Caco-2 (cell line): ENCODE measurements at regions not wholly inside any gene's neighbourhood (a gene's known extent, or its start where the extent isn't known, plus 50 kb on each side); places are given as distances from the start of the nearest gene placed in this dataset.

Experiments
- BruUV-seq: library from RNA; stranded (reverse); fragments of 400-500 nt; replicated peaks from 2 replicates; lab custom pipeline; 2021; lab: Mats Ljungman, UMichigan
- CTCF ChIA-PET: fragments of 300-600 bp; sonication (Branson Sonifier 250); formaldehyde crosslinking; loops from one replicate; lab custom pipeline; 2022; ENCODE audit warnings: antibody characterized with exemption; lab: Charles Lee
- POLR2A ChIA-PET: fragments of 300-600 bp; sonication (Branson Sonifier 250); formaldehyde crosslinking; loops from one replicate; lab custom pipeline; 2022; ENCODE audit warnings: antibody characterized with exemption; lab: Charles Lee
- DNase-seq, 2 experiments: peaks; one replicate each; pipeline versions ENCODE4 v3.0.0 to v3.0.0-alpha.2; 2020 to 2022
- H3K27me3 ChIP-seq: replicated peaks from 2 replicates; pipeline ENCODE4 v1.6.0; 2011; ENCODE audit warnings: low read length; ENCODE audit not compliant: control insufficient read depth, insufficient read depth
- H3K36me3 ChIP-seq: 2 replicates; pipeline ENCODE4 v1.5.1; 2011; ENCODE audit warnings: low read length; ENCODE audit not compliant: control insufficient read depth, insufficient read depth
- H3K4me1 ChIP-seq: fragments of 250-450 bp; sonication (Bioruptor Pico); 2 replicates; pipeline ENCODE4 v1.5.1; 2020; ENCODE audit warnings: mild to moderate bottlenecking
- H3K4me3 ChIP-seq: 2 replicates; pipeline ENCODE4 v1.5.1; 2011; ENCODE audit warnings: low read depth, mild to moderate bottlenecking, control low read depth, low read length
- H3K9me3 ChIP-seq: fragments of 250-450 bp; sonication (Bioruptor Pico); 2 replicates; pipeline ENCODE4 v1.5.1; 2020; ENCODE audit warnings: mild to moderate bottlenecking, moderate library complexity
- H3K27ac Mint-ChIP-seq: one replicate; pipeline ENCODE4 v1.8.0; 2022; ENCODE audit warnings: mixed read lengths; ENCODE audit not compliant: unreplicated experiment
- H3K27me3 Mint-ChIP-seq: one replicate; pipeline ENCODE4 v1.8.0; 2022; ENCODE audit warnings: mixed read lengths; ENCODE audit not compliant: insufficient read depth, unreplicated experiment
- H3K36me3 Mint-ChIP-seq: one replicate; pipeline ENCODE4 v1.8.0; 2022; ENCODE audit warnings: mild to moderate bottlenecking, mixed read lengths; ENCODE audit not compliant: insufficient read depth, unreplicated experiment
- H3K4me1 Mint-ChIP-seq: one replicate; pipeline ENCODE4 v1.8.0; 2022; ENCODE audit warnings: low read depth, mixed read lengths; ENCODE audit not compliant: unreplicated experiment
- H3K4me3 Mint-ChIP-seq: one replicate; pipeline ENCODE4 v1.8.0; 2022; ENCODE audit warnings: mild to moderate bottlenecking, moderate library complexity, mixed read lengths; ENCODE audit not compliant: unreplicated experiment
- H3K9me3 Mint-ChIP-seq: one replicate; pipeline ENCODE4 v1.8.0; 2022; ENCODE audit warnings: mixed read lengths; ENCODE audit not compliant: unreplicated experiment
- intact Hi-C: fragments of 100-400 bp; cut with micrococcal nuclease; formaldehyde crosslinking; loops from one replicate; pipeline ENCODE4 v1.10.0; 2022; ENCODE audit not compliant: unreplicated experiment
- TF ChIP-seq, protein P1 (sequence below), 2 experiments: fragments of 200-600 bp in 1 of 2; IDR thresholded peaks; 1 replicate in 1 of 2; 2 replicates in 1 of 2; pipeline versions ENCODE4 v1.5.1 to v1.8.0; 2011 to 2022; ENCODE audit warnings: antibody characterized with exemption in 1 of 2, control low read depth in 1 of 2, inconsistent platforms in 1 of 2, low read depth in 1 of 2, low read length in 1 of 2, mild to moderate bottlenecking in 1 of 2, moderate library complexity in 1 of 2; ENCODE audit not compliant: insufficient read depth in 1 of 2, severe bottlenecking in 1 of 2, unreplicated experiment in 1 of 2

DNA sequence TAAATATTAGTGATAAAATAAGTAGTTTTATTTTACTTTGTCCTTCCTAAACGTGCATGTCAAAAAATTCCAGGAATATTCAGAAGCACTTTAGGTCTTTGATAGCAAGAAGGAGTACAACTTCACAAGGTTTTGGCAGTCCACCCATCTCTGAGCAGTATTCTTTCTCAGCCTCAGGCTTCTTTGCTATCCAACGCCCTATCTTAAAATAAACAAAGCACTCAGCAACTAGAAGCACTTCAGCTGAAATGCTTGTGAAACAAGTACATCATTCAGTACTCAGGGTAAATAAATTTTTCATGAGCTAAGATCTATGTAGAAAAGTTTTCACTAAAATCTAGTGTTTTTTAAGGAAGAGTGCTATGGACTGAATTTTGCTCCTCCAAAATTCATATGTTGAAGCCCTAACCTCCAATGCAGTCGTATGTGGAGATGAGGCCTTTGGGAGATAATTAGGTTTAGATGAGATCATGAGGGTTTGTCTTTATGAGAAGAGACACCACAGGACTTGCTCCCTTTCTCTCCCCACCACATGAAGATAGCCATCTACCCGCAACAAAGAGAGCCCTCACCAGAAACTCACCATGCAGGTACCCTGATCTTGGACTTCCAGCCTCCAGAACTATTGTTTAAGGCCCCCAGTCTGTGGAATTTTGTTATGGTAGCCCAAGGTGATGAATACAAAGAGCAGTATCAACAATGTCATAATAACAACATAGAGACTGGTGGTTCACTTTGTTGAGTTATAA, 539.1 kb downstream of the TFAP2A start:
- H3K4me3 ChIP-seq: no peak overlapping the region
- Mint-ChIP-seq H3K4me1 (no peaks in the 10 kb centered on the region), H3K9me3 (peaks cover 19% of the 10 kb centered on the region), H3K4me3 (no peak overlapping the region), H3K27me3 (no peaks in the 10 kb centered on the region), H3K36me3 (no peaks in the 10 kb centered on the region), H3K27ac (no peak overlapping the region)
- intact Hi-C loops: no loop called here
- POLR2A ChIA-PET: no interaction called here
- H3K27me3 ChIP-seq: no peaks in the 10 kb centered on the region
- H3K4me1 ChIP-seq: no peaks in the 10 kb centered on the region
- TF ChIP-seq, protein P1, sequence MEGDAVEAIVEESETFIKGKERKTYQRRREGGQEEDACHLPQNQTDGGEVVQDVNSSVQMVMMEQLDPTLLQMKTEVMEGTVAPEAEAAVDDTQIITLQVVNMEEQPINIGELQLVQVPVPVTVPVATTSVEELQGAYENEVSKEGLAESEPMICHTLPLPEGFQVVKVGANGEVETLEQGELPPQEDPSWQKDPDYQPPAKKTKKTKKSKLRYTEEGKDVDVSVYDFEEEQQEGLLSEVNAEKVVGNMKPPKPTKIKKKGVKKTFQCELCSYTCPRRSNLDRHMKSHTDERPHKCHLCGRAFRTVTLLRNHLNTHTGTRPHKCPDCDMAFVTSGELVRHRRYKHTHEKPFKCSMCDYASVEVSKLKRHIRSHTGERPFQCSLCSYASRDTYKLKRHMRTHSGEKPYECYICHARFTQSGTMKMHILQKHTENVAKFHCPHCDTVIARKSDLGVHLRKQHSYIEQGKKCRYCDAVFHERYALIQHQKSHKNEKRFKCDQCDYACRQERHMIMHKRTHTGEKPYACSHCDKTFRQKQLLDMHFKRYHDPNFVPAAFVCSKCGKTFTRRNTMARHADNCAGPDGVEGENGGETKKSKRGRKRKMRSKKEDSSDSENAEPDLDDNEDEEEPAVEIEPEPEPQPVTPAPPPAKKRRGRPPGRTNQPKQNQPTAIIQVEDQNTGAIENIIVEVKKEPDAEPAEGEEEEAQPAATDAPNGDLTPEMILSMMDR (IDR thresholded peaks at IDR 0.05; ENCODE audit: insufficient read depth in 1 of 2, low read depth in 1 of 2, low read length in 1 of 2, severe bottlenecking in 1 of 2, unreplicated experiment in 1 of 2): no peak
- H3K36me3 ChIP-seq: no peaks in the 10 kb centered on the region
- DNase-seq: no peak
- no TSS peak for BruUV-seq
- peaks cover 2% of the 10 kb centered on the region; the same call in 1 of the 2 replicates for H3K9me3 ChIP-seq
- CTCF ChIA-PET: no interaction called here

DNA sequence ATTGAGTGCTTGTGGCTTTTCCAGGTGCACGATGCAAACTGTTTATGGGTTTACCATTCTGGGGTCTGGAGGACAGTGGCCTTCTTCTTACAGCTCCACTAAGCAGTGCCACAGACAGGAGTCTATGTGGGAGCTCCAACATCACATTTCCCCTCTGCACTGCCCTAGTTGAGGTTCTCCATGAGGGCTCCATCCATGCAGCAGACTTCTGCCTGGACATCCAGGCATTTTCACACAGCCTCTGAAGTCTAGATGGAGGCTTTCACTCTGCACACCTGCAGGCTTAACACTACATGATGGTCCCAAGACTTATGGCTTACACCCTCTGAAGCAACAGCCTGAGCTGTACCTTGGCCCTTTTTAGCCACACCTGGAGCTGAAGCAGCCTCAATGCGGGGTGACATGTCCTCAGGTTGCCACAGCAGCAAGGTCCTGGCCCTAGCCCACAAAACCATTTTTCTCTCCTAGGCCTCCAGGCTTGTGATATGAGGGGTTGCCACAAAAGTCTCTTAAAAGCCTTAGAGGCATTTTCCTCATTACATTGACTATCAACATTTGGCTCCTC, 552.2 kb downstream of the TFAP2A start:
- TF ChIP-seq, protein P1 (IDR thresholded peaks at IDR 0.05; ENCODE audit: insufficient read depth in 1 of 2, low read depth in 1 of 2, low read length in 1 of 2, severe bottlenecking in 1 of 2, unreplicated experiment in 1 of 2): no peak
- intact Hi-C loops: no loop called here
- no TSS peak for BruUV-seq
- H3K27me3 Mint-ChIP-seq: peaks cover 2% of the 10 kb centered on the region
- no peak overlapping the region for H3K4me3 ChIP-seq
- POLR2A ChIA-PET: no interaction called here
- H3K9me3 ChIP-seq: peaks cover 9% of the 10 kb centered on the region; the same call in 1 of the 2 replicates
- H3K4me3 Mint-ChIP-seq: no peak overlapping the region
- DNase-seq: peak in 1 of 2 experiments; percentile 2
- no peaks in the 10 kb centered on the region for H3K27me3 ChIP-seq
- H3K4me1 Mint-ChIP-seq: no peaks in the 10 kb centered on the region
- H3K36me3 ChIP-seq: no peaks in the 10 kb centered on the region
- H3K36me3 Mint-ChIP-seq: no peaks in the 10 kb centered on the region
- CTCF ChIA-PET: no interaction called here
- no peak overlapping the region for H3K27ac Mint-ChIP-seq
- H3K4me1 ChIP-seq: no peaks in the 10 kb centered on the region
- H3K9me3 Mint-ChIP-seq: peaks cover 52% of the 10 kb centered on the region

DNA sequence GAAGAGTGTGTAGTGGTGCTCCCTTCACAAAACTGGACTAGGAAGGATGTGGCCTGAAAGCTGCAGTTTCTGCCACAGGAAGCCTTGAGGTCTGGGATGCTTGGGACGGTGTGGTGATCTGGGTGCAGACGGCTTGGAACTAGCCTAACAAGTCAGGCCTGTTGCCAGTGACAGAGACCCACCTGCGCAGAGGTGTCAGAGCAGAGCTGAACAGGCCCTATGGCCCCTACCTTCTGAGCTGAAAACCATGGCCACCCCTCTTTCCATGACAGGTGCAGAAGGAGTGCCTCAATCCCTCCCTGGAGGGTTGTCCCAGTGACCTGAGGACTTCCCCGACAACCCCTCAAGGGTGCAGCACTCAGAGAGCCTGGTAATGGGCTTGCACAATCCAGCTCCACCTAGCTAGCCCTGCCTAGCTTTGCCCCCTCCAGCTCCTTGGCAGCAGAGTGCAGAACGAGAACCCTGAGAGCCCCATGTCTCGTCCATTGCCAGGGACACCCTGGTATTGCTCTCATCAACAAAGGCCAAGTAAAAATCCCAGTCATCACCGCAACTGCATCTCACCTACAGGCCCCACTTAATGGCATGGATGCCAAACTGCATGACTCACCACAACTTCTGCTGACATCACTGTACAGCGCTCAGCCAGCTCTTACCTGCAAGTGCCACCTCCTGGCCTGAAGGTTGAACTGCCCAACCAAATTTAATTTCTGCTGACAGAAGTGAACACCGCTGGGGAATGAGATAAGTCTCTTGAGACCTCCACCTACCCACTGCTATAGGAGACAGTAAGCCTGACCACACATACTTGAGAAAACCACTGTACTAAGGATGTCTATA, 563.1 kb downstream of the TFAP2A start:
- intact Hi-C loops: loop anchor here (2.0 to 5.0 kb wide), 2 partner anchors 309 to 601 kb away; no protein-coding TSS in a partner anchor

More for the DNA sequence above, 563.1 kb downstream of the TFAP2A start:
- H3K27ac Mint-ChIP-seq: no peak overlapping the region
- peaks cover 40% of the 10 kb centered on the region for H3K9me3 Mint-ChIP-seq
- H3K36me3 ChIP-seq: no peaks in the 10 kb centered on the region
- no peak overlapping the region for H3K4me3 Mint-ChIP-seq
- H3K9me3 ChIP-seq: peaks cover 17% of the 10 kb centered on the region
- POLR2A ChIA-PET: no interaction called here
- no peaks in the 10 kb centered on the region for H3K27me3 Mint-ChIP-seq
- CTCF ChIA-PET: no interaction called here
- H3K27me3 ChIP-seq: no peaks in the 10 kb centered on the region
- no peaks in the 10 kb centered on the region for H3K36me3 Mint-ChIP-seq
- H3K4me1 Mint-ChIP-seq: no peaks in the 10 kb centered on the region
- peak; percentile 36 to 39 for DNase-seq
- TF ChIP-seq, protein P1 (IDR thresholded peaks at IDR 0.05; ENCODE audit: insufficient read depth in 1 of 2, low read depth in 1 of 2, low read length in 1 of 2, severe bottlenecking in 1 of 2, unreplicated experiment in 1 of 2): no peak
- no peak overlapping the region for H3K4me3 ChIP-seq
- H3K4me1 ChIP-seq: no peaks in the 10 kb centered on the region
- BruUV-seq: no TSS peak
